Fibroblast of pulmonary artery (primary cell): ENCODE measurements at regions not wholly inside any gene's neighbourhood (a gene's known extent, or its start where the extent isn't known, plus 50 kb on each side); places are given as distances from the start of the nearest gene placed in this dataset.
"Not testable (repeated sequence)": the region's sequence is repeated elsewhere in the genome, so short reads cannot be mapped to it uniquely, and the experiment has no call there.

Source experiments
- DNase-seq: peaks from one replicate; pipeline ENCODE4 v3.0.0-alpha.2; 2010; ENCODE audit warnings: low read depth
- H3K4me3 ChIP-seq: replicated peaks from 2 replicates; pipeline ENCODE4 v1.5.1; 2011; ENCODE audit warnings: low read depth, mild to moderate bottlenecking, control low read depth, low read length, moderate library complexity
- CTCF ChIP-seq: IDR thresholded peaks from 2 replicates; pipeline ENCODE4 v1.5.1; 2011; ENCODE audit warnings: mild to moderate bottlenecking, control low read depth, low read length, inconsistent platforms; ENCODE audit errors: missing control alignments

- no peak overlapping the region for H3K4me3 ChIP-seq
- TF ChIP-seq CTCF = no peak
Measured at GRCh38 chr20:53783768-53784167, 190.1 kb upstream of the ZNF217 start.

GRCh38 chr20:53782612-53783246 lies 189.1 kb upstream of the ZNF217 start:
- TF ChIP-seq CTCF = no peak
- DNase-seq = no peak

More at GRCh38 chr20:53783768-53784167, 190.1 kb upstream of the ZNF217 start:
- DNase-seq = no peak

GRCh38 chr20:53779822-53780221 lies 186.2 kb upstream of the ZNF217 start:
- H3K4me3 ChIP-seq = no peak overlapping the region
- no peak for DNase-seq
- no peak for TF ChIP-seq CTCF

More at GRCh38 chr20:53782612-53783246, 189.1 kb upstream of the ZNF217 start:
- no peak overlapping the region for H3K4me3 ChIP-seq

- no peak overlapping the region for H3K4me3 ChIP-seq
- no peak for DNase-seq
- TF ChIP-seq CTCF = no peak
Measured at GRCh38 chr20:53778736-53779135, 185.1 kb upstream of the ZNF217 start.

GRCh38 chr20:53778041-53778516 lies 184.4 kb upstream of the ZNF217 start:
- no peak overlapping the region for H3K4me3 ChIP-seq
- DNase-seq = no peak
- no peak for TF ChIP-seq CTCF

GRCh38 chr20:53777402-53777801 lies 183.8 kb upstream of the ZNF217 start:
- not testable (repeated sequence) for H3K4me3 ChIP-seq

GRCh38 chr20:53776858-53777257 lies 183.2 kb upstream of the ZNF217 start:
- no peak for DNase-seq
- H3K4me3 ChIP-seq = no peak overlapping the region
- no peak for TF ChIP-seq CTCF

More at GRCh38 chr20:53777402-53777801, 183.8 kb upstream of the ZNF217 start:
- DNase-seq = not testable (repeated sequence)
